ENCODE measurements at regions not wholly inside any gene's neighbourhood (a gene's known extent, or its start where the extent isn't known, plus 50 kb on each side); places are given as distances from the start of the nearest gene placed in this dataset.
"Not testable (repeated sequence)": the region's sequence is repeated elsewhere in the genome, so short reads cannot be mapped to it uniquely, and the experiment has no call there.

GRCh38 chr4:117135634-117136354 lies 50.4 kb upstream of the TRAM1L1 start:
- DNase-seq (ENCODE audit: extremely low spot score, unreplicated experiment) = no peak
- Mint-ChIP-seq H3K36me3 (ENCODE audit: unreplicated experiment) (peaks cover 3% of the 10 kb centered on the region), H3K27ac (ENCODE audit: unreplicated experiment) (no peak overlapping the region), H3K4me1 (ENCODE audit: unreplicated experiment) (peaks cover 12% of the 10 kb centered on the region), H3K9me3 (ENCODE audit: unreplicated experiment) (peaks cover 25% of the 10 kb centered on the region), H3K4me3 (ENCODE audit: unreplicated experiment) (no peak overlapping the region), H3K27me3 (ENCODE audit: unreplicated experiment) (no peaks in the 10 kb centered on the region)
- no peak for TF ChIP-seq CTCF (IDR thresholded peaks at IDR 0.05)

DNA sequence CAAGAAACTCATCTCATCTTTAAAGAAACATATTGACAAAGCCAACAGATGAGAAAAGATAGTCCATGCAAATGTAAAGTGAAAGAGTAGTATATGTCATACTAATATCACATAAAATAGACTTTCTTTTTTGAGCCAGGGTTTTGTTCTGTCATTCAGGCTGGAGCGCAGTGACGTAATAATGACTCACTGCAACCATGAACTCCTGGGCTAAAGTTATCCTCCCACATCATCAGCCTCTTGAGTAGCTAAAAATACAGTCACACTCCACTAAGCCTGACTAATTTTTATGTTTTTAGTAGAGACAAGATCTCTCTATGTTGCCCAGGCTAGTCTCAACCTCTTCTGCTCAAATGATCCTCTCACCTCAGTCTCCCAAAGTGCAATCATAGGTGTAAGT lies 51.8 kb upstream of the TRAM1L1 start:
- H3K4me3 Mint-ChIP-seq (ENCODE audit: unreplicated experiment) = no peak overlapping the region
- H3K4me1 Mint-ChIP-seq (ENCODE audit: unreplicated experiment) = peaks cover 12% of the 10 kb centered on the region
- no peak for TF ChIP-seq CTCF (IDR thresholded peaks at IDR 0.05)
- H3K36me3 Mint-ChIP-seq (ENCODE audit: unreplicated experiment) = peaks cover 3% of the 10 kb centered on the region
- H3K27me3 Mint-ChIP-seq (ENCODE audit: unreplicated experiment) = no peaks in the 10 kb centered on the region
- peaks cover 25% of the 10 kb centered on the region for H3K9me3 Mint-ChIP-seq (ENCODE audit: unreplicated experiment)
- H3K27ac Mint-ChIP-seq (ENCODE audit: unreplicated experiment) = no peak overlapping the region
- no peak for DNase-seq (ENCODE audit: extremely low spot score, unreplicated experiment)

GRCh38 chr4:117138732-117139131 lies 53.4 kb upstream of the TRAM1L1 start:
- not testable (repeated sequence) for H3K27me3 Mint-ChIP-seq (ENCODE audit: unreplicated experiment); H3K4me3 Mint-ChIP-seq (ENCODE audit: unreplicated experiment); H3K36me3 Mint-ChIP-seq (ENCODE audit: unreplicated experiment); H3K27ac Mint-ChIP-seq (ENCODE audit: unreplicated experiment); DNase-seq (ENCODE audit: extremely low spot score, unreplicated experiment)
- Mint-ChIP-seq H3K4me1 (ENCODE audit: unreplicated experiment) (peaks cover 11% of the 10 kb centered on the region), H3K9me3 (ENCODE audit: unreplicated experiment) (peaks cover 25% of the 10 kb centered on the region)

DNA sequence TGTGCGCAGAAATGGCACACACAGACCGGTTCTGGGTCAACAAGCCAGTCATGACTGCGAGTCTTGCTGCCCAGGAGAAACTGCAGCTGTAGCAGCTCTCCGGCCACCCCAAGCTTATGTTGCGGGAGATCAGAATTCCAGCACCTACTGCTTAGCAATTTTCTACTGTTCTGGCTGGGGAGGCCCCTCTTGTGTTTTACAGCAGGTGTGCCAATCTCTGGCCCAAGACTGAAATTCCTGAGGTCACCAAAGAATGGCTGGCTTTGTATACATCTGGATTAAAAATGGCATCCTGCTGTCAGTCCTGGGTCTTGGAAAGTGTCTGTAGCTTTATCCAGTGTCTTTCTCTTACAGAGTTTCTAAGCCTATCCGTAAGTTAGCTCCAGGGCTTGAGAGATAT lies 68.9 kb upstream of the TRAM1L1 start:
- Mint-ChIP-seq H3K27ac (ENCODE audit: unreplicated experiment) (no peak overlapping the region), H3K36me3 (ENCODE audit: unreplicated experiment) (no peaks in the 10 kb centered on the region), H3K27me3 (ENCODE audit: unreplicated experiment) (no peaks in the 10 kb centered on the region), H3K4me1 (ENCODE audit: unreplicated experiment) (no peaks in the 10 kb centered on the region), H3K9me3 (ENCODE audit: unreplicated experiment) (peaks cover 11% of the 10 kb centered on the region), H3K4me3 (ENCODE audit: unreplicated experiment) (no peak overlapping the region)
- no peak for DNase-seq (ENCODE audit: extremely low spot score, unreplicated experiment)
- no peak for TF ChIP-seq CTCF (IDR thresholded peaks at IDR 0.05)

GRCh38 chr4:117156806-117157205 lies 71.4 kb upstream of the TRAM1L1 start:
- no peak overlapping the region for H3K4me3 Mint-ChIP-seq (ENCODE audit: unreplicated experiment)
- TF ChIP-seq CTCF (IDR thresholded peaks at IDR 0.05) = no peak

More at GRCh38 chr4:117156806-117157205, 71.4 kb upstream of the TRAM1L1 start:
- DNase-seq (ENCODE audit: extremely low spot score, unreplicated experiment) = no peak
- H3K36me3 Mint-ChIP-seq (ENCODE audit: unreplicated experiment) = no peaks in the 10 kb centered on the region
- H3K9me3 Mint-ChIP-seq (ENCODE audit: unreplicated experiment) = no peaks in the 10 kb centered on the region
- no peak overlapping the region for H3K27ac Mint-ChIP-seq (ENCODE audit: unreplicated experiment)
- H3K4me1 Mint-ChIP-seq (ENCODE audit: unreplicated experiment) = no peaks in the 10 kb centered on the region
- H3K27me3 Mint-ChIP-seq (ENCODE audit: unreplicated experiment) = no peaks in the 10 kb centered on the region
